ENCODE measurements at regions not wholly inside any gene's neighbourhood (a gene's known extent, or its start where the extent isn't known, plus 50 kb on each side); places are given as distances from the start of the nearest gene placed in this dataset.

GRCh38 chr16:8278031-8278580 is 312.2 kb downstream of the TMEM114 start:
- ChIA-PET POLR2A (no interaction called here), CTCF (no interaction called here)
- TF ChIP-seq, protein P1, sequence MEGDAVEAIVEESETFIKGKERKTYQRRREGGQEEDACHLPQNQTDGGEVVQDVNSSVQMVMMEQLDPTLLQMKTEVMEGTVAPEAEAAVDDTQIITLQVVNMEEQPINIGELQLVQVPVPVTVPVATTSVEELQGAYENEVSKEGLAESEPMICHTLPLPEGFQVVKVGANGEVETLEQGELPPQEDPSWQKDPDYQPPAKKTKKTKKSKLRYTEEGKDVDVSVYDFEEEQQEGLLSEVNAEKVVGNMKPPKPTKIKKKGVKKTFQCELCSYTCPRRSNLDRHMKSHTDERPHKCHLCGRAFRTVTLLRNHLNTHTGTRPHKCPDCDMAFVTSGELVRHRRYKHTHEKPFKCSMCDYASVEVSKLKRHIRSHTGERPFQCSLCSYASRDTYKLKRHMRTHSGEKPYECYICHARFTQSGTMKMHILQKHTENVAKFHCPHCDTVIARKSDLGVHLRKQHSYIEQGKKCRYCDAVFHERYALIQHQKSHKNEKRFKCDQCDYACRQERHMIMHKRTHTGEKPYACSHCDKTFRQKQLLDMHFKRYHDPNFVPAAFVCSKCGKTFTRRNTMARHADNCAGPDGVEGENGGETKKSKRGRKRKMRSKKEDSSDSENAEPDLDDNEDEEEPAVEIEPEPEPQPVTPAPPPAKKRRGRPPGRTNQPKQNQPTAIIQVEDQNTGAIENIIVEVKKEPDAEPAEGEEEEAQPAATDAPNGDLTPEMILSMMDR (IDR thresholded peaks at IDR 0.05; ENCODE audit: insufficient read depth, low read length, missing control alignments), result no peak
- no peak for DNase-seq (ENCODE audit: low read depth, low spot score)
- no peak overlapping the region for H3K4me3 ChIP-seq (ENCODE audit: low read depth, low read length)

- ChIA-PET CTCF (no interaction called here), POLR2A (no interaction called here)
- no peak for DNase-seq (ENCODE audit: low read depth, low spot score)
- TF ChIP-seq, protein P1 (IDR thresholded peaks at IDR 0.05; ENCODE audit: insufficient read depth, low read length, missing control alignments), result no peak
- no peak overlapping the region for H3K4me3 ChIP-seq (ENCODE audit: low read depth, low read length)
Observed at GRCh38 chr16:8271344-8271743, 319.0 kb downstream of the TMEM114 start.

GRCh38 chr16:8262299-8262698 is 328.0 kb downstream of the TMEM114 start:
- POLR2A ChIA-PET, result no interaction called here
- CTCF ChIA-PET, result no interaction called here
- DNase-seq (ENCODE audit: low read depth, low spot score), result no peak
- TF ChIP-seq, protein P1 (IDR thresholded peaks at IDR 0.05; ENCODE audit: insufficient read depth, low read length, missing control alignments), result no peak
- H3K4me3 ChIP-seq (ENCODE audit: low read depth, low read length), result no peak overlapping the region

GRCh38 chr16:8260140-8260539 is 330.2 kb downstream of the TMEM114 start:
- ChIA-PET CTCF (no interaction called here), POLR2A (no interaction called here)
- no peak for DNase-seq (ENCODE audit: low read depth, low spot score)
- no peak overlapping the region for H3K4me3 ChIP-seq (ENCODE audit: low read depth, low read length)
- TF ChIP-seq, protein P1 (IDR thresholded peaks at IDR 0.05; ENCODE audit: insufficient read depth, low read length, missing control alignments), result no peak

GRCh38 chr16:8258523-8258922 is 331.8 kb downstream of the TMEM114 start:
- no peak for DNase-seq (ENCODE audit: low read depth, low spot score)
- CTCF ChIA-PET, result no interaction called here
- POLR2A ChIA-PET, result no interaction called here
- TF ChIP-seq, protein P1 (IDR thresholded peaks at IDR 0.05; ENCODE audit: insufficient read depth, low read length, missing control alignments), result no peak
- H3K4me3 ChIP-seq (ENCODE audit: low read depth, low read length), result no peak overlapping the region

- ChIA-PET POLR2A (no interaction called here), CTCF (no interaction called here)
- TF ChIP-seq, protein P1 (IDR thresholded peaks at IDR 0.05; ENCODE audit: insufficient read depth, low read length, missing control alignments), result no peak
- no peak overlapping the region for H3K4me3 ChIP-seq (ENCODE audit: low read depth, low read length)
- no peak for DNase-seq (ENCODE audit: low read depth, low spot score)
Observed at GRCh38 chr16:8257561-8257960, 332.8 kb downstream of the TMEM114 start.

Measured in AG04449 (cell line).